ENCODE measurements at regions not wholly inside any gene's neighbourhood (a gene's known extent, or its start where the extent isn't known, plus 50 kb on each side); places are given as distances from the start of the nearest gene placed in this dataset.

DNA sequence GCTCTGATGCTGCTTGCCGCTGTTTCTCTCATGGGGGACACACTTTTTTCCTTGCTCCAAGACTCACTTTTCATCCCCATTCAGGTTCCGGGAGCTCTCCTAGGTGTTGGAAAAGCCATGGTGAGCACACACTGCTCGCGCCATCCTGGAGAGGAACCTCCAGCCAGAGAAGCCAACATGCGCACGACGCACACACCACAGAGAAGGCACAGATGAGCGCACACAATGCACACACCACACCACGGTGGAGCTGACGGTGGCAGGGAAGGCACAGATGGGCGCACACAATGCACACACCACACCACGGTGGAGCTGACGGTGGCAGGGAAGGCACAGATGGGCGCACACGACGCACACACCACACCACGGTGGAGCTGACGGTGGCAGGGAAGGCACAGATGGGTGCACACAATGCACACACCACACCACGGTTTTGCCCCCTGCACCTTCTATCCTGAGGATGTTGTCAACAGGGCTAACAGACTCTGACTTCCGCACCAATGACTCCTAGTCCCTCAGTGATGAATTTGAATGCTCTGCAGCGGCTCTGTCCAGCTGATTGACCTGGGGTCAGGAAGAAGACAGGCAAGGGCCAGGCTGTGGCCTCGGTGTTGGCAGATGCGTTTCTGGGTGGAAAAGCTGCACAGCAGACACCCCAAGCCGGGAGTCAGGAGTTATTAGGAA is 154.7 kb downstream of the ERMARD start:
- DNase-seq (ENCODE audit: low read depth), result no peak
- H3K4me3 ChIP-seq (ENCODE audit: low read depth, low read length), result no peak overlapping the region
- TF ChIP-seq, protein P1, sequence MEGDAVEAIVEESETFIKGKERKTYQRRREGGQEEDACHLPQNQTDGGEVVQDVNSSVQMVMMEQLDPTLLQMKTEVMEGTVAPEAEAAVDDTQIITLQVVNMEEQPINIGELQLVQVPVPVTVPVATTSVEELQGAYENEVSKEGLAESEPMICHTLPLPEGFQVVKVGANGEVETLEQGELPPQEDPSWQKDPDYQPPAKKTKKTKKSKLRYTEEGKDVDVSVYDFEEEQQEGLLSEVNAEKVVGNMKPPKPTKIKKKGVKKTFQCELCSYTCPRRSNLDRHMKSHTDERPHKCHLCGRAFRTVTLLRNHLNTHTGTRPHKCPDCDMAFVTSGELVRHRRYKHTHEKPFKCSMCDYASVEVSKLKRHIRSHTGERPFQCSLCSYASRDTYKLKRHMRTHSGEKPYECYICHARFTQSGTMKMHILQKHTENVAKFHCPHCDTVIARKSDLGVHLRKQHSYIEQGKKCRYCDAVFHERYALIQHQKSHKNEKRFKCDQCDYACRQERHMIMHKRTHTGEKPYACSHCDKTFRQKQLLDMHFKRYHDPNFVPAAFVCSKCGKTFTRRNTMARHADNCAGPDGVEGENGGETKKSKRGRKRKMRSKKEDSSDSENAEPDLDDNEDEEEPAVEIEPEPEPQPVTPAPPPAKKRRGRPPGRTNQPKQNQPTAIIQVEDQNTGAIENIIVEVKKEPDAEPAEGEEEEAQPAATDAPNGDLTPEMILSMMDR (conservative IDR thresholded peaks at IDR 0.05; ENCODE audit: low read depth, low read length), result no peak

DNA sequence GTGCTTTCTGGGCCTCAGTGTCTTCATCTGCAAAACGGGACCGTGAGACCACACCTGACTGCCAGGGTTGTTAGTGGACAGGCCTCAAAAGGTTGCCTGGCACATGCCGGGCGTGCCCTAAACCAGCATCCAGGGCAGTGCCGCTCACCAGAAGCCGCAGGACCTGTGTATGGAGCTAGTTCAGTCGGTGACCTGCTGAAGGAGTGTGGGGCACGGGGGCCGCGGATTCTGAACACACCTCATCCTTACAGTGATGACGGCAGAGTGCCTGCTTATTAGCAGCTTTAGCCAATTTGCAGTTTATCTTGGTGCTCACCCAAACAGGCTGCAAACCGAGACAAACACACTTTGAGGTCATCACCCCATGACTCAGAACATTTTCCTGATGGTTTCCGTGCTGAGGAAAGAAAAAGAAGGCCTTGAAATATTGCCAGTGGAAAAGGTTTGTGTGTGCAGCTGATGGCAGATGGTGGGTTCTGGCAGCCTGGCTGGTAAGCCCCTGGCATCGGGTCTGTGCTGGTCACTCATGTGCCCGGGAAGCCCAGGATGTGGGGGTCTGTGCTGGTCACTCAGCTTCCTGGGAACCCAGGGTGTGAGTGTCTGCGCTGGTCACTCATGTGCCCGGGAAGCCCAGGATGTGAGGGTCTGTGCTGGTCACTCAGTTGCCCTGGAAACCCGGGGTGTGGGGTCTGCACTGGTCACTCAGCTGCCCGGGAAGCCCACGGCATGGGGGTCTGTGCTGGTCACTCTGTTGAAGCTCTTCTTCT is 153.8 kb downstream of the ERMARD start:
- TF ChIP-seq, protein P1 (conservative IDR thresholded peaks at IDR 0.05; ENCODE audit: low read depth, low read length), result no peak
- DNase-seq (ENCODE audit: low read depth), result peak; percentile 15
- no peak overlapping the region for H3K4me3 ChIP-seq (ENCODE audit: low read depth, low read length)

DNA sequence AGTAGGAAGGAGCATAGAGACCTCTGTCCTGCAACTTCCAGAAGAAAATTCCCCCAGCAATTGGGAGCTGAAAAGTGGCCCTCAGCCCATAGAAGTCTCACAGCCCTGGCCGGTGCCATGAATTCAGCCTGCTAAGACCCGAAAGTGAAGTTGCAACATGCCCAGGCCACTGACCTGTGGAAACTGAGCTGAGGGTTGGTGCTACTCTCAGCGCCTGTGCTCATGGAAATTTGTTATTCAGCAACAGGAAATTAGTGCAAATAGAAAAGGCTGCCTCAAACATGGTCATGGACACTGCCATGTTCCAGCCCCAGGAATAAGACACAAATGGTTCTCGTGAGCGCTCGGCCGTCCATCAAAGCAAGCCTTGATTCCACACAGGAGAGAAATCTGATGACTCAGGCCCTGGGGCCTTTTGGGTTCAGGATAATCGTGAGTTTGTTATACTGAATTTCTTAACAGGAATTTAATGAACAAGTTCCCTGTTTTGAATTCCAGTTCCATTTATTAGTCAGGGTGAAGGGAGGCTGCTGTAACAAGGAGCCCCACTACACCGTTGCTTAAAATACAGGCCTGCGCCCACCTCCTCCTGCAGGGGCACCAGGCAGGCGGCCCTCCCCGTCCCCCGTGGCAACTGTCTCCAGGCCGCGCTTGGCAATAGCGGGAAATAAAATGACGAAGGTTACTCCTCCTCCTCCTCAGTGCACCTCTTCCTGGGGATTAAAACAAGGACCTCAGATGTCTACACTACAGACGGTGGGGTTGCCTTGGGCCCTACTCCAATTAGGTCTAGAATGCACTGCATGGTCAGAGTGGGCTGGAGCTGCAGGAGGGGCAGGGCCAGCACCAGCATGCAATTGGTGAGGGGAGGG is 152.9 kb downstream of the ERMARD start:
- TF ChIP-seq, protein P1 (conservative IDR thresholded peaks at IDR 0.05; ENCODE audit: low read depth, low read length), result no peak
- H3K4me3 ChIP-seq (ENCODE audit: low read depth, low read length), result no peak overlapping the region
- DNase-seq (ENCODE audit: low read depth), result no peak

DNA sequence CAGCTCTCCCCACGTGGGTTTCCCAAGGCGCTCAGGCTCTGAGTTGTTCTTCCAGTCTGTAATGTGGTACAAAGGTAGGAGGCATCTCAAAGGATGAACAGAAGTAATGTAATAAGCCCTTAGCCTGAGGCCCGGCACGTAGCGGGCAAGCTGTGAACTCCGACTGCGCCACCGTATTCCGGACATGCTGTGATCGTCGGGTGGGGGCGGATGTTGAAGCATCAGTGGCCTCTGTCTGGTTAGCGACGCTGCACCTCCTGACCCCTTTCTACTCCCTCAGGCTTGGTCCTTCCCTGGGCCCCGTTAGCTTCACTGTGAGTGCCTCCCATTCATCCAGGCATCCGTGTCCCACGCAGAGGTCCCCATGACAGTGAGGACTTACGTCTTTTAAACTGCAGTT is 151.7 kb downstream of the ERMARD start:
- no peak overlapping the region for H3K4me3 ChIP-seq (ENCODE audit: low read depth, low read length)
- no peak for DNase-seq (ENCODE audit: low read depth)
- TF ChIP-seq, protein P1 (conservative IDR thresholded peaks at IDR 0.05; ENCODE audit: low read depth, low read length), result no peak

DNA sequence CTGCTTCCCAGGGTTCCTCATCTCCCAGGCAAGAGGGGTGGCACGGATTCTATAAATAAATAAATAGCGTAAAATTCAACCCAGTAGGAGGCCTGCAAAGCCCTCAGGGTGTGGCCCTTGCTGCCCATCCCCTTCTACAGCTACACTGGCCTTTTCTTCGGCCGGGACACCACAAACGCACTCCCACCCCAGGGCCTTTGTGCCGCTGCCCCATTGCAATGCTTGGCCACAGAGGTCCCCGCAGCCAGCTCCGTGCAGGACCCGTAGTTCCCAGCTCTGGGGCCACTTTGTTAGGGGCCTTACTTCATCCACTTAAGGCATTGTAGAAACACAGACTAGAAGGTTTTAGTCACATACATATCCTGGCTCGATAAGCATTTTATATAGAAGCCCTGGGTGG is 151.2 kb downstream of the ERMARD start:
- H3K4me3 ChIP-seq (ENCODE audit: low read depth, low read length), result no peak overlapping the region
- TF ChIP-seq, protein P1 (conservative IDR thresholded peaks at IDR 0.05; ENCODE audit: low read depth, low read length), result no peak
- DNase-seq (ENCODE audit: low read depth), result no peak

DNA sequence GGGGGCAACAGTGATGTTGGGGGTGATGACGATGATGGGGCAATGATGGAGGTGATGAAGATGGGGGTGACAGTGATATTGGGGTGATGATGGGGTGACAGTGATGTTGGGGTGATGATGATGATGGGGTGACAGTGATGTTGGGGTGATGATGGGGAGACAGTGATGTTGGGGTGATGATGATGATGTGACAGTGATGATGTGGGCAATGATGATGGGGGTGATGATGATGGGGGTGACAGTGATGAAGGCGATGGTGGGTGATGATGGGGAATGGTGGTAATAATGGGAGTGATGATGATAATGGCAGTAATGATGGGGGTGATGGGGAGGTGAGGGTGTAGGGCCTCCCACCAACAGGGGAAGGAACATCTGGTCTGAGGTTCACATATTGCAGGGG is 150.6 kb downstream of the ERMARD start:
- DNase-seq (ENCODE audit: low read depth), result no peak
- no peak overlapping the region for H3K4me3 ChIP-seq (ENCODE audit: low read depth, low read length)
- TF ChIP-seq, protein P1 (conservative IDR thresholded peaks at IDR 0.05; ENCODE audit: low read depth, low read length), result no peak

All from epithelial cell of proximal tubule (primary cell).